CD1c-positive myeloid dendritic cell (primary cell): ENCODE measurements at regions not wholly inside any gene's neighbourhood (a gene's known extent, or its start where the extent isn't known, plus 50 kb on each side); places are given as distances from the start of the nearest gene placed in this dataset.
"Not testable (repeated sequence)": the region's sequence is repeated elsewhere in the genome, so short reads cannot be mapped to it uniquely, and the experiment has no call there.

ENCODE experiments used
- DNase-seq: peaks from one replicate; pipeline ENCODE4 v3.0.0-alpha.2; 2016; ENCODE audit errors: extremely low spot score

- DNase-seq = no peak
These were observed 128.1 kb upstream of the TRPC4 start for GRCh38 chr13:37997641-37998040.

DNA sequence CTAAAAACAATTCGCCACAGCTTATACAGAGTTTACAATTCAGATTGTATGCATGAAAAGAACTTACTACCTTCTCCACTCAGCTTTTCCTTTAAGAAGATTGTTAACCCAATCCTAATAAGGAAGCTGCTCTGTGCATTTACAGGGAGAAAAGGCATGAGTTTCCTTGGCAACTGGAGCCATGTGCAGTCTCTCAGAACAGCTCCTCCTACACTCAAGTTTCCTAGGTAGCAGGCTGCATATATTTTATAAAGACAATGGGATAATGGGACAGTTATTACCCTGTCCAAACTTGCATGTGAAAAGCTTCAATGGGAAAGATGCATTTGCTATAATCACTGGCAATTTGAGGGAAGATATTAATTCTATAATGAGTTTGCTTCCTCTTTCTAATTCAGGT, 125.5 kb upstream of the TRPC4 start:
- DNase-seq = no peak

DNA sequence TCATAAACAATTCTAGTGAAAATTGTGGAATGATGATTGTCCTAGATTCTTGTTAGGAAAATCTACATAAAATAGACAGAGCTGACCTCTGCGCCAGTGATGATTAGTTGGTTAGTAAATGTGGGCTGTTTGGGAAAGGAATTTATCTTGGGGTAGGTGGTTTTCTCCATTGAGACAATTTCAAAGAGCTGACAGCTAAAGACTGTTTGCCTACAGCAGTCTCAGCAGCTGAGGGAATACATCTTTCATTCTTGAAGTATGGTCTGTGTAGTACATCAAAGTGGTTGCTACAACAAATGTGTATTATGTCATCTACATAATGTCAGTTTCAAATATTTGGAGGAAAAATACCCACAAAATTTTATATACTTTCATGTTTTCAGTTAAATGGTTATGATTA, 117.2 kb upstream of the TRPC4 start:
- no peak for DNase-seq

DNA sequence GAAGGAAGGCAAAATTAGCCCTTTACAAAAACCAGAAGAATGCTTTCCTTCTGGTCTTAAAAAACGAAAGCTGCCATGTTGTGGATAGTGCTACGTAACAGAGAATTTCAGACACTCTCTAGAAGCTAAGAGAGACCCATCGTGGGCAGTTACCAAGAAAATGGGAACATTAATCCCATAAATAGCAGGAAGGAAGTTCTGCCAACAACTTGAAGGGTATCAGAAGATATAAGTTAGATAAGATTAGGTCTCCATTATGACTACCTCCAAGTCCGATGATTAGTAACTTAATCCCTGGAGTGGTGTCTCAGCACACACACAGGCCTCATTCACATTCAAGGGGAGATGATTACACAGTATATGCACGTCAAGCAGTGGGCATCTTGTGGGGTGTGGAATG, 115.7 kb upstream of the TRPC4 start:
- no peak for DNase-seq

DNA sequence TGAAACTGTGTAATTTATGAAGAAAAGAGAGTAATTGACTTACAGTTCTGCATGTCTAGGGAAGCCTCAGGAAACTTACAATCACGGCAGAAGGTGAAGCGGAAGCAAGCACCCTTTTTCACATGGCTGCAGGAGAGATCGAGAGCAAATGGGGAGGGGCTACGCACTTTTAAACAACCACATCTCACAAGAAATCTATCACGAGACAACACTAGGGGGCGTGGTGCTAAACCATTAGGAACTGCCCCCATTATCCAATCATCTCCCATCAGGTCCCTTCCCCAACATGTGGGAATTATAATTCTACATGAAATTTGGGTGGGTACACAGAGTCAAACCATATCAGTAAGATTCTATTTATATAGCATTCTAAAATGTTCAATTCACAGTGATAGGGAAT, 114.8 kb upstream of the TRPC4 start:
- no peak for DNase-seq

DNA sequence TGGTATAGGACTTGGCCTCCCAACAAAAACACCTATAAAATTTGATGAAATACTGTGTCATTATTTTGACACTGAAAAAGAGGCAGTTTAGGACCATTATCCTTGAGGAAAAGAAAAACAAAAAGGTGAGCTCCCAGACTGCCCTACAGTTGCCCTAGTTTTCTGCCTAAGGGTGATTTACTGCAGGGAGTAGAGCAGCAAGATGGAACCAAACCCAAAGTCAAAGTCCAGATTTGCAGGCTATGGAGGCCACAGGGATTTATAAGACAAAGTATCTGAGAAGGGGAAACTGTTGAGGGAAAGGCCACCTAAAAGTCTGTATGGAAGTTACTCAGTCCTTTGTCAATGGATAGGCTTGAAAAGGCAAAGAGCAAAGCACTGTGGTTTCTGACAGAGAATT, 112.4 kb upstream of the TRPC4 start:
- DNase-seq = no peak

DNA sequence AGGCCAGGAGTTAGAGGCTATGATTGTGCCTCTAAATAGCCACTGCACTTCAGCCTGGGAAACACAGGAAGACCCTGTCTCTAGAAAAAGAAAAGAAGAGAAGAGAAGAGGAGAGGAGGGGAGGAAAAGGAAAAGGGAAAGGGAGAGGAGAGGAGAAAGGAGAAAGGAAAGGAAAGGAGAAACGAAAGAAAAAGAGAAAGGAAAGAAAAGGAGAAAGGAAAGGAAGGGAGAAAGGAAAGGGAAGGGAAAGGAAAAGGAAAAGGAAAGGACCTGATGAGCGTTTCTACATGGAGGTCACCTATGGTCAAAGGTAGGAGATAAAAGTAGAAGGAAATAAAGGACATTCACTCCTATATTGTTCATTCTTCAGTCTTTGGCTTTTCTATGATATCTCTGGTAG, 109.1 kb upstream of the TRPC4 start:
- DNase-seq = no peak

GRCh38 chr13:37968555-37968954, 99.0 kb upstream of the TRPC4 start:
- DNase-seq = no peak

- no peak for DNase-seq
These were observed 96.7 kb upstream of the TRPC4 start for GRCh38 chr13:37966266-37966665.

DNA sequence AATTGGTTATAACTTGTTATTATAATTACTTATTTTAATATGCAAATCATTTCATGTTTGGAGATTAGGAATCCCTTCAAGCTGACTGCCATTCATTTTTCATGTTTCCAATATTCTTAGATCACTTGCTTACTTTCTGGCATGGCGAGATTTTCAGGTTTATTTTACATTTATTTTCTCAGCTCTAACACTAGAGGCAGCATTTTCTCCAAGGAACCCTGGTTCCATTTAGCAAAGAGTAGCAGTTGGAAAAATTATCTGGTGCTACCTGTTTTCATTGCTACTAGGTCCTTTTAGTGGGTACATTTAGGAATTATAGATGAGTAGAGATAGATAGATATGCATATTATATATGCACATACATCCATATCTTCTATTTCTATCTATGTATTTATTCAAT, 90.9 kb upstream of the TRPC4 start:
- DNase-seq = no peak

DNA sequence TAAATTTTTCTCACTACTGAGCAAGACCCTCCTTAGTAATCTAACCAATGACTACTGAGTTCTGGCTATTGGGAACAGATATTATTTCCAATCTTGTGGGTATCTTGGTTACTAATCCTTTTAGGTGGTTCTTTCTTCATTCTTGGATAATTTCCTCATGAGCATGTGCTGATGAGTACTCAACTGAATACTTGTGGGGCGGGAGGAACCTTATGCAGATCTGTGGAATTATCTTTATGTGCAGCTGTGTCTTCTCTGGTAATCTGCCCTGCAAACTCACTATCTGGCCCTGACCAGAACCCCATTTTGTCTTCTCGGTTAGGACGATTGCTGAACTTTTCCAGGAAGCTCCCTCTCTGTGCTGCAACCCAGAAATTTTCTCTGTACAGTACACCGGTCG, 89.7 kb upstream of the TRPC4 start:
- no peak for DNase-seq

- DNase-seq = no peak
These were observed 87.0 kb upstream of the TRPC4 start for GRCh38 chr13:37956536-37956935.

DNA sequence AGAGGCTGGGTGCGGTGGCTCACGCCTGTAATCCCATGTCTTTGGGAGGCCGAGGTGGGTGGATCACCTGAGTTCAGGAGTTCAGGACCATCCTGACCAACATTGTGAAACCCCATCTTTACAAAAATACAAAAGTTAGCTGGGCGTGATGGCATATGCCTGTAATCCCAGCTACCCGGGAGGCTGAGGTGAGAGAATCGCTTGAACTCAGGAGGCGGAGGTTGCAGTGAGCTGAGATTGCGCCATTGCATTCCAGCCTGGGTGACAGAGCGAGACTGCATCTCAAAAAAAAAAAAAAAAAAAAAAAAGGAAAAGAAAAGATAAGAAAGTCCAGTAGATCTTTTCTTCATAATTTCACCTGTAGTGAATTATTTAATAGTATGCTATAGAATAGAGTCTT, 85.0 kb upstream of the TRPC4 start:
- DNase-seq = not testable (repeated sequence)

GRCh38 chr13:37954191-37954590, 84.6 kb upstream of the TRPC4 start:
- no peak for DNase-seq

GRCh38 chr13:37953696-37954095, 84.1 kb upstream of the TRPC4 start:
- DNase-seq = no peak

DNA sequence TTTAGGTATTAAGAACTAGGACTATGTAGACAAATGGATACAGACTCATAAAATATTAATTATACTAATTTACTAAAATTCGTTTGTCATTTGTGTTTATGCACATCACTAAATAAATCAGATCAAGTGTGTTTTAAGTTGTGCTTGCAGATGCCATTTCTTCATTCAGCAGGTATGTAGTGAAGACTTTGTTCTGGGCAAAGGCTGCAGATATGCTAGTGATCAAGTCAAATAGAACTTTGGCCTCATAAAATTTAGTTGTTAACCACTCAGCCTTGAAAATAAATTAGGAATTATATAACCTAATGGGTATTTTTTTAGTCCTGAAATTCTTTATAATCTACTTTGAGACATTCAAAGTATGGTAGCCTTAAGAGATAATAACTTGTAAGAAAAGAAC, 80.4 kb upstream of the TRPC4 start:
- no peak for DNase-seq

DNA sequence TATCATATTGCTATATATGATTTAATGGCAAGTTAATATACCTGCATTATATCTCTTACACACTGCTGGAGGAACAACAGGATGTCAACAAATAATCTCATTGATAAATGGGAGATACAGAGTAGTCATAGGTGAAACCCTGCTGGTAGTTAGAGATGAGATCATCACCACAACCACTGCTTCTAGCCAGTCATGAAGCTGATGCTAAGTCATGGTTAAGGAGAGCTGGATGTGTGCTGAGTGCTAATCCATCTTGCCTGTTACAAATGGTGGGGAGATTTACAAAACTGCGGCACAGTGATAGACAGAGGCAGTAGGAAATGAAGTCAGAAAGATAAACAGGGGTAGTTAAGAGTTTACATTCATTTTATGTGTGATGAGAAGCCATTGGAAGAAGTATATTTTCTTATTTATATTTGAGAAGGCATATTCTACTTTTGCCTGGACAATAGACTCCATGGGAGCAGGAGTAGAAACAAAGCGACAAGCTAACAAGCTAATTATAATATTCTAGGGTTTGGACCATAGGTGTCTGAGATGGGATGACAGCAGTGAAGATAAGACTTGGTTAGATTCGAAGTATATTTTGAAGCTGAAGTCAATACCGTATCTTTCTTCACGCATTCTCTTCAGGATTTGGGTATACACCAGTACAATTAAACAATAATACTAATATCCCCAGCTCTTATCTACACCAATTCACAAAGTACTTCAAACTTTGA, 78.0 kb upstream of the TRPC4 start:
- no peak for DNase-seq

DNA sequence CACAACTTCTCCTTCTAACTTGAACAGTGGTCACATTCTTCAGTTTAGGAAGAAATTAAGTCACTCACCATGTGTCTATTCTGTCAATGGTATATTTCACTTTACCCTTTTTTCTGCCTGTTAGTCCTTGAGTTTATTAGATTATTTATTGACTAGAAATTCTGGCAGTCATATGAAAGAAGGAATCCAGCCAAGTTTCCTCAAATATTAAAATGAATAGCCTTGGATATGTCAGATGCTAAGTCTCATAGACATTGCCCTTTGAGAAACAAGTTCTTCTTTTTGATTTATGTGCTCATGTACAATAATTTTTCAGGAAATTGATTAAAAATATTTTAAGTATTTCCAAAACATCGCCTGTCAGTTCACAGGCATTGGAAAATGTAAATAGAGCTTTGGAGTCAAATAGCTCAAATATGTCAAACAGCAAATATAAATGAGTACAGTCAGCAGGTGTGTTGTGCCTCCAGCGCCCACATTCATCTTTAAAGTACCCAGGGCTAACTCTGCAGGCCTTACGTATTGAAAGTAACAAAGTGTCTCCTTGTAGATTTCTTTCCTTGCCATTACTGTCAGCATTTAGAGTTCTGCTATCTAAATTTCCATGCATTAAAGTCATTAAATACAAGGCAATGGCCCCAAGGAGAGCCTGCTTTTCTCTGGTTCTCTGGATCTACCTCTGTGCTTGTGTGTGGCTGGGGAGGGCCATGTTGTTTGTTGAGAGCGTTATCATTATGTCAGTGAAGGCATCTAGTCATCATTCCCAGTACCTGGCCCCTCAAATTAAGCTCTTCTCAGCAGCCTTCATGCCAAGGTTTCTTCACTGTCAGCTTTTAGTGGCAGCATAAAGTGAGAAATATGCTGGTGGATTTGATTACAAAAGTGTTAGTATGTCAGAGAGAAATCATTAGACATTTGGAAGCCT, 76.3 kb upstream of the TRPC4 start:
- no peak for DNase-seq

DNA sequence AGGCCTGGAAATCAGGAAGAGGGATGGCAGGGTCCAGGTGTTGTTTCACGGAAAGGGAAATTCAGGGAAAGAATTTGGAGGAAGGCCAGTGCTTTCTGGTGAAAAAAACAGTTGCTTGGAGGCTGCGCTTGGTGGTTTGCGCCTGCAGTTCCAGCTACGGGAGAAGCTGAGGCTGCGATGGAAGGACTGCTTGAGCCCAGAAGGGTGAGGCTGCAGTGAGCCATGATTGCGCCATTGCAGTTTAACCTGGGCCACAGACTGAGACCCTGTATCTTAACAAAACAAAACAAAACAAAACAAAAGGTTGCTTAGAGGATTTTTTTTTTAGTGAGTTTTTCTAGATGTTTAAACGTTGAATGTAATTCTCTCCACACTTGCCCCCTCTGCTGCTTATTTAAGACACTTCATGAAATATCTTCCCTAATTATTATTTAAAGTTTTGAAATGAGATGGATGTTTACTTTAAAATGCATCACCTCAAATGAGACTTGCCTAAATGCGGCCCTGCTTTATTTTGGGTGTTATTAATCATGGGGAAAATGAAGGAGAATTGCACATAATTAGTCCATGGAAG, 75.4 kb upstream of the TRPC4 start:
- DNase-seq = no peak

DNA sequence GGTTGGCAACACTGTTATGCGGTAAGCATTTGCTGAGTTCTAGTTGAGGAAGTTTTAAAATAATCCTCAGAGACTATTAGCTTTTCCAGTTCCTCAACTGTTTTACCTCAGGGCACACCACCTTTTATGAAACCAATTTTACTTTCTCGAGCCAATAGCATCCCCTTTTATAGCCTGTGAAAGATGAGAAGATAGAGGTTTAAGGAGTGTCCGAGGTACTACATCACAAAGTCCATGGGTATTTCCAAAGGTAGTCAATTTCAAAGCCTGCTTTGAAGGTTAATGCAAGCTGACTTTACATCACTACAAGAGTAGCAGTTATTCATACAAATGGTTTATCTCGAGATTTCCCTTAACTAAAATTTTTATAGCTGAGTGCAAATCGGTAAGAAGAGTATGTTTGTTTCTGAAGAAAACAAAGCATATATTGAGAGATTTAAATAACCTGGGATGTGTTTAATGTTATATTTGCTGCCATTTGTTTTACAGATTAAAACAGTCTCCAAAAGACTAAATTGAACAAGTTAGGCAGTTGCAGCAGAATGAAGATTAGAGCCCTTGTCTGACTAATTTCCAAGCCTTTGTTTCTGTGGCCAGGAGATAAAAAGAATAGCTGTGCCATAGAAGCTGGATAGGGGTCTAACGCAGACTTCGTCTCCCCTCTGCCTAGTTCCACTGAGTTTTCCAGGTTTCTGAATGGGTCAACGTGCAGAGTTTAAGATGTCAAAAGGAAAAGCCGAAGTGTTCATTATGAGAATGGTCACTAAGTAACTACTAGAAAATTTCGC, 74.7 kb upstream of the TRPC4 start:
- no peak for DNase-seq

- DNase-seq = no peak
These were observed 73.4 kb upstream of the TRPC4 start for GRCh38 chr13:37942929-37943328.
